ENCODE measurements at regions not wholly inside any gene's neighbourhood (a gene's known extent, or its start where the extent isn't known, plus 50 kb on each side); places are given as distances from the start of the nearest gene placed in this dataset.
A peak's percentile ranks its signal among the peaks of the same experiment; 100 is the strongest.

GRCh38 chr5:154134499-154134898 is 56.0 kb upstream of the GALNT10 start:
- Histone ChIP-seq H3K4me1 (peaks cover 0 to 9% (median 2%) of the 10 kb centered on the region in 4 donors), H3K27me3 (no peaks in the 10 kb centered on the region), H3K4me3 (no peak overlapping the region), H3K36me3 (no peaks in the 10 kb centered on the region), H3K9me3 (no peaks in the 10 kb centered on the region), H3K27ac (no peak overlapping the region)
- TF ChIP-seq EP300 (IDR thresholded peaks at IDR 0.05) (no peak), CTCF (IDR thresholded peaks at IDR 0.05) (no peak), POLR2A (IDR thresholded peaks at IDR 0.05) (no peak), POLR2AphosphoS5 (IDR thresholded peaks at IDR 0.05) (no peak)
- 86 to 95% (median 94%) methylated on average over 2 of the region's 2 CpGs for WGBS, 5 donors
- DNase-seq: no peak
- intact Hi-C loops (cut with DNase I; ENCODE audit: low total_unique reads): no loop called here

GRCh38 chr5:154135125-154135817 is 55.3 kb upstream of the GALNT10 start:
- DNase-seq: no peak
- Histone ChIP-seq H3K4me1 (peaks cover 0 to 9% (median 2%) of the 10 kb centered on the region in 4 donors), H3K27ac (no peak overlapping the region), H3K4me3 (no peak overlapping the region), H3K9me3 (no peaks in the 10 kb centered on the region), H3K27me3 (no peaks in the 10 kb centered on the region), H3K36me3 (no peaks in the 10 kb centered on the region)
- 80 to 92% (median 81%) methylated on average over 9 of the region's 9 CpGs for WGBS, 5 donors
- intact Hi-C loops (cut with DNase I; ENCODE audit: low total_unique reads): no loop called here
- no peak for TF ChIP-seq POLR2AphosphoS5 (IDR thresholded peaks at IDR 0.05)
- no peak for TF ChIP-seq POLR2A (IDR thresholded peaks at IDR 0.05)
- no peak for TF ChIP-seq CTCF (IDR thresholded peaks at IDR 0.05)
- no peak for TF ChIP-seq EP300 (IDR thresholded peaks at IDR 0.05)

- H3K27ac ChIP-seq: no peak overlapping the region
Measured at GRCh38 chr5:154136141-154136540, 54.4 kb upstream of the GALNT10 start.

GRCh38 chr5:154138701-154139100 is 51.8 kb upstream of the GALNT10 start:
- no peak for TF ChIP-seq POLR2A (IDR thresholded peaks at IDR 0.05)
- no peak for TF ChIP-seq POLR2AphosphoS5 (IDR thresholded peaks at IDR 0.05)
- TF ChIP-seq CTCF (IDR thresholded peaks at IDR 0.05): no peak
- no peak for TF ChIP-seq EP300 (IDR thresholded peaks at IDR 0.05)
- peaks cover 0 to 9% (median 2%) of the 10 kb centered on the region in 4 donors for H3K4me1 ChIP-seq
- intact Hi-C loops (cut with DNase I; ENCODE audit: low total_unique reads): no loop called here
- H3K27ac ChIP-seq: no peak overlapping the region
- WGBS, 5 donors: 32 to 56% (median 43%) methylated on average over 3 to 4 of the region's 4 CpGs
- no peaks in the 10 kb centered on the region for H3K27me3 ChIP-seq
- no peak overlapping the region for H3K4me3 ChIP-seq
- peak in 1 of 2 donors; percentile 49 for DNase-seq
- no peaks in the 10 kb centered on the region for H3K36me3 ChIP-seq
- no peaks in the 10 kb centered on the region for H3K9me3 ChIP-seq

More at GRCh38 chr5:154136141-154136540, 54.4 kb upstream of the GALNT10 start:
- WGBS, 5 donors: 88 to 98% (median 90%) methylated on average over 5 of the region's 5 CpGs
- H3K27me3 ChIP-seq: no peaks in the 10 kb centered on the region
- no peak overlapping the region for H3K4me3 ChIP-seq
- intact Hi-C loops (cut with DNase I; ENCODE audit: low total_unique reads): no loop called here
- H3K4me1 ChIP-seq: peaks cover 0 to 9% (median 2%) of the 10 kb centered on the region in 4 donors
- DNase-seq: no peak
- TF ChIP-seq EP300 (IDR thresholded peaks at IDR 0.05): no peak
- TF ChIP-seq POLR2AphosphoS5 (IDR thresholded peaks at IDR 0.05): no peak
- TF ChIP-seq POLR2A (IDR thresholded peaks at IDR 0.05): no peak
- TF ChIP-seq CTCF (IDR thresholded peaks at IDR 0.05): no peak
- no peaks in the 10 kb centered on the region for H3K9me3 ChIP-seq
- H3K36me3 ChIP-seq: no peaks in the 10 kb centered on the region

All from stomach (tissue), 8 donors.